Gastrocnemius medialis (tissue), 4 donors: ENCODE measurements at regions not wholly inside any gene's neighbourhood (a gene's known extent, or its start where the extent isn't known, plus 50 kb on each side); places are given as distances from the start of the nearest gene placed in this dataset.

Experiments used
- ATAC-seq, 2 donors: fragments of 150-250 bp; one replicate each; pipeline ENCODE4 v1.9.1; 2016
- DNase-seq, 2 donors: peaks; one replicate each; pipeline ENCODE4 v3.0.0-alpha.2; 2019
- H3K27ac ChIP-seq, 4 donors: fragments of 200-600 bp; sonication (generic); 1 replicate in 1 of 4; 2 replicates in 3 of 4; pipeline ENCODE4 v1.5.1; 2016 to 2018; ENCODE audit warnings: mild to moderate bottlenecking in 2 of 4, moderate library complexity in 1 of 4
- H3K27me3 ChIP-seq, 3 donors: fragments of 200-600 bp; sonication (generic) in 2 of 3; 1 replicate in 1 of 3; 2 replicates in 2 of 3; pipeline versions ENCODE4 v1.5.1 to v1.6.0; 2016 to 2019; ENCODE audit warnings: mild to moderate bottlenecking in 1 of 3, moderate library complexity in 1 of 3
- H3K36me3 ChIP-seq, 2 donors: fragments of 200-600 bp; sonication (generic) in 1 of 2; one replicate each; pipeline ENCODE4 v1.5.1; 2017 to 2018
- H3K4me1 ChIP-seq, 2 donors: fragments of 200-600 bp; sonication (generic) in 1 of 2; one replicate each; pipeline ENCODE4 v1.5.1; 2016 to 2017; ENCODE audit warnings: mild to moderate bottlenecking in 2 of 2
- H3K4me3 ChIP-seq, 4 donors: fragments of 200-600 bp; sonication (generic) in 3 of 4; 1 replicate in 1 of 4; 2 replicates in 3 of 4; pipeline ENCODE4 v1.5.1; 2016 to 2019; ENCODE audit warnings: mild to moderate bottlenecking in 2 of 4
- H3K9me3 ChIP-seq, 3 donors: fragments of 200-600 bp; sonication (generic) in 2 of 3; 1 replicate in 1 of 3; 2 replicates in 2 of 3; pipeline ENCODE4 v1.5.1; 2016 to 2019
- CTCF ChIP-seq, 5 experiments: fragments of 450-650 bp in 3 of 5; fragments of 200-600 bp in 2 of 5; sonication (generic) in 2 of 5; IDR thresholded peaks in 4 of 5; conservative IDR thresholded peaks in 1 of 5; 1 replicate in 4 of 5; 2 replicates in 1 of 5; pipeline ENCODE4 v1.5.1; 2016 to 2019; ENCODE audit warnings: antibody characterized with exemption in 5 of 5, mild to moderate bottlenecking in 3 of 5, moderate library complexity in 3 of 5
- POLR2A ChIP-seq, 2 donors: fragments of 450-650 bp; IDR thresholded peaks; one replicate each; pipeline ENCODE4 v1.6.1; 2017; ENCODE audit warnings: antibody characterized with exemption in 2 of 2, mild to moderate bottlenecking in 2 of 2, moderate library complexity in 2 of 2
- in situ Hi-C, 4 donors: fragments of 200-750 bp; cut with MboI; loops; one replicate each; pipeline versions ENCODE4 v1.15.0 to v1.8.0; 2017; ENCODE audit warnings: low sequenced_read_pairs in 4 of 4
- intact Hi-C: fragments of 100-400 bp; cut with DNase I; formaldehyde crosslinking; loops from one replicate; pipeline ENCODE4 v1.15.1; 2023; ENCODE audit warnings: low total_unique reads

GRCh38 chr13:104004572-104004971 is 938.4 kb upstream of the SLC10A2 start:
- Histone ChIP-seq H3K4me1 (peaks cover 0 to 3% of the 10 kb centered on the region in 2 donors), H3K4me3 (no peak overlapping the region), H3K27ac (no peak overlapping the region), H3K27me3 (no peaks in the 10 kb centered on the region), H3K9me3 (no peaks in the 10 kb centered on the region), H3K36me3 (no peaks in the 10 kb centered on the region)
- intact Hi-C loops, result no loop called here
- in situ Hi-C loops, result no loop called here
- DNase-seq (no peak), ATAC-seq (no peak)
- TF ChIP-seq CTCF (IDR thresholded peaks at IDR 0.05 in 4 of 5, conservative IDR thresholded peaks at IDR 0.05 in 1 of 5) (no peak), POLR2A (IDR thresholded peaks at IDR 0.05) (no peak)

- Histone ChIP-seq H3K4me3 (no peak overlapping the region), H3K36me3 (no peaks in the 10 kb centered on the region), H3K27ac (no peak overlapping the region), H3K4me1 (no peaks in the 10 kb centered on the region), H3K27me3 (no peaks in the 10 kb centered on the region), H3K9me3 (no peaks in the 10 kb centered on the region)
- no peak for ATAC-seq
- intact Hi-C loops, result no loop called here
- no peak for DNase-seq
- in situ Hi-C loops, result no loop called here
- no peak for TF ChIP-seq POLR2A (IDR thresholded peaks at IDR 0.05)
- no peak for TF ChIP-seq CTCF (IDR thresholded peaks at IDR 0.05 in 4 of 5, conservative IDR thresholded peaks at IDR 0.05 in 1 of 5)
These were observed 936.0 kb upstream of the SLC10A2 start for GRCh38 chr13:104002216-104002615.

- no peak for ATAC-seq
- H3K4me3 ChIP-seq, result no peak overlapping the region
- H3K27ac ChIP-seq, result no peak overlapping the region
- TF ChIP-seq CTCF (IDR thresholded peaks at IDR 0.05 in 4 of 5, conservative IDR thresholded peaks at IDR 0.05 in 1 of 5), result no peak
- no peak for TF ChIP-seq POLR2A (IDR thresholded peaks at IDR 0.05)
- H3K9me3 ChIP-seq, result no peaks in the 10 kb centered on the region
- in situ Hi-C loops (no loop called here), intact Hi-C loops (no loop called here)
- no peak for DNase-seq
- no peaks in the 10 kb centered on the region for H3K36me3 ChIP-seq
- H3K4me1 ChIP-seq, result peaks cover 0 to 3% of the 10 kb centered on the region in 2 donors
- no peaks in the 10 kb centered on the region for H3K27me3 ChIP-seq
These were observed 935.5 kb upstream of the SLC10A2 start for GRCh38 chr13:104001766-104002165.

- ATAC-seq, result no peak
- in situ Hi-C loops (no loop called here), intact Hi-C loops (no loop called here)
- TF ChIP-seq CTCF (IDR thresholded peaks at IDR 0.05 in 4 of 5, conservative IDR thresholded peaks at IDR 0.05 in 1 of 5), result no peak
- TF ChIP-seq POLR2A (IDR thresholded peaks at IDR 0.05), result no peak
- Histone ChIP-seq H3K4me3 (no peak overlapping the region), H3K27ac (no peak overlapping the region), H3K36me3 (no peaks in the 10 kb centered on the region), H3K9me3 (no peaks in the 10 kb centered on the region), H3K27me3 (no peaks in the 10 kb centered on the region), H3K4me1 (peaks cover 6 to 7% of the 10 kb centered on the region in 2 donors)
- no peak for DNase-seq
These were observed 930.5 kb upstream of the SLC10A2 start for GRCh38 chr13:103996733-103997132.

GRCh38 chr13:103983948-103984347 is 917.7 kb upstream of the SLC10A2 start:
- in situ Hi-C loops, result no loop called here
- Histone ChIP-seq H3K27me3 (no peaks in the 10 kb centered on the region), H3K9me3 (no peaks in the 10 kb centered on the region), H3K36me3 (no peaks in the 10 kb centered on the region), H3K4me3 (no peak overlapping the region), H3K27ac (no peak overlapping the region), H3K4me1 (no peaks in the 10 kb centered on the region)
- intact Hi-C loops, result no loop called here
- no peak for DNase-seq
- ATAC-seq, result no peak
- TF ChIP-seq POLR2A (IDR thresholded peaks at IDR 0.05) (no peak), CTCF (IDR thresholded peaks at IDR 0.05 in 4 of 5, conservative IDR thresholded peaks at IDR 0.05 in 1 of 5) (no peak)
